HEK293 (cell line): ENCODE measurements at regions not wholly inside any gene's neighbourhood (a gene's known extent, or its start where the extent isn't known, plus 50 kb on each side); places are given as distances from the start of the nearest gene placed in this dataset.

ENCODE experiments used
- PATZ1 ChIP-seq: fragments of 450-650 bp; formaldehyde crosslinking; IDR thresholded peaks from 2 replicates; pipeline ENCODE4 v1.5.1; 2016; ENCODE audit warnings: missing biosample characterization, missing genetic modification characterization
- ZNF223 ChIP-seq: fragments of 450-650 bp; formaldehyde crosslinking; IDR thresholded peaks from 2 replicates; pipeline ENCODE4 v1.5.1; 2016; ENCODE audit warnings: missing biosample characterization, missing genetic modification characterization
- TF ChIP-seq, protein P1 (sequence below): fragments of 450-650 bp; formaldehyde crosslinking; IDR thresholded peaks from 2 replicates; pipeline ENCODE4 v1.5.1; 2016; ENCODE audit warnings: missing biosample characterization, missing genetic modification characterization

GRCh38 chr2:133823226-133823550, 254.9 kb upstream of the NCKAP5 start:
- TF ChIP-seq, protein P1, sequence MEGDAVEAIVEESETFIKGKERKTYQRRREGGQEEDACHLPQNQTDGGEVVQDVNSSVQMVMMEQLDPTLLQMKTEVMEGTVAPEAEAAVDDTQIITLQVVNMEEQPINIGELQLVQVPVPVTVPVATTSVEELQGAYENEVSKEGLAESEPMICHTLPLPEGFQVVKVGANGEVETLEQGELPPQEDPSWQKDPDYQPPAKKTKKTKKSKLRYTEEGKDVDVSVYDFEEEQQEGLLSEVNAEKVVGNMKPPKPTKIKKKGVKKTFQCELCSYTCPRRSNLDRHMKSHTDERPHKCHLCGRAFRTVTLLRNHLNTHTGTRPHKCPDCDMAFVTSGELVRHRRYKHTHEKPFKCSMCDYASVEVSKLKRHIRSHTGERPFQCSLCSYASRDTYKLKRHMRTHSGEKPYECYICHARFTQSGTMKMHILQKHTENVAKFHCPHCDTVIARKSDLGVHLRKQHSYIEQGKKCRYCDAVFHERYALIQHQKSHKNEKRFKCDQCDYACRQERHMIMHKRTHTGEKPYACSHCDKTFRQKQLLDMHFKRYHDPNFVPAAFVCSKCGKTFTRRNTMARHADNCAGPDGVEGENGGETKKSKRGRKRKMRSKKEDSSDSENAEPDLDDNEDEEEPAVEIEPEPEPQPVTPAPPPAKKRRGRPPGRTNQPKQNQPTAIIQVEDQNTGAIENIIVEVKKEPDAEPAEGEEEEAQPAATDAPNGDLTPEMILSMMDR (tag by site-specific recombination), result no peak
- TF ChIP-seq PATZ1 (no peak), ZNF223 (tag by site-specific recombination) (no peak)
